PC-9 (cell line): ENCODE measurements at regions not wholly inside any gene's neighbourhood (a gene's known extent, or its start where the extent isn't known, plus 50 kb on each side); places are given as distances from the start of the nearest gene placed in this dataset.

ENCODE experiments used
- EZH2 ChIP-seq: fragments of 200-600 bp; sonication (generic); IDR thresholded peaks from 2 replicates; pipeline ENCODE4 v1.8.0; 2017; ENCODE audit warnings: antibody characterized with exemption, low read depth
- TF ChIP-seq, protein P1 (sequence below): fragments of 200-600 bp; sonication (generic); conservative IDR thresholded peaks from 2 replicates; pipeline ENCODE4 v1.6.1; 2017; ENCODE audit warnings: mixed run types, antibody characterized with exemption, mild to moderate bottlenecking, moderate library complexity

DNA sequence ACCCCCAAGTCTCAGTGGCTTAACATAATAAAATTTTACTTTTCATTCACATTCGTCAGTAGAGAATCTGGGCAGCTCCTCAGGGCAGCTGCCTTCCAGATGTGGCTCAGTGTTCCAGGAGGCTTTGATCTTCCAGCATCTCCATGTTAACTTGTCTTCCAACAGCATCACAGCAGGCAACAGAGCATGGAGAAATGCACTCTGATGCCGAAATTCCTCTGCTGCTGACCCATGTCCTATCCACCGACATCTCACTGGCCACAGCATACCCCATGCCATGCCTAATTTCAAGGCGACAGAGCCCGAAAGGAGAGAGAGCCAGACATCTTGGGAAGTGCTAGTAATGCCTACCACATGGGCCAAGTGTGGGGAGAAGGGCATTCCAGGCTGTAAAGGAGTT, 64.9 kb upstream of the MEDAG start:
- TF ChIP-seq, protein P1, sequence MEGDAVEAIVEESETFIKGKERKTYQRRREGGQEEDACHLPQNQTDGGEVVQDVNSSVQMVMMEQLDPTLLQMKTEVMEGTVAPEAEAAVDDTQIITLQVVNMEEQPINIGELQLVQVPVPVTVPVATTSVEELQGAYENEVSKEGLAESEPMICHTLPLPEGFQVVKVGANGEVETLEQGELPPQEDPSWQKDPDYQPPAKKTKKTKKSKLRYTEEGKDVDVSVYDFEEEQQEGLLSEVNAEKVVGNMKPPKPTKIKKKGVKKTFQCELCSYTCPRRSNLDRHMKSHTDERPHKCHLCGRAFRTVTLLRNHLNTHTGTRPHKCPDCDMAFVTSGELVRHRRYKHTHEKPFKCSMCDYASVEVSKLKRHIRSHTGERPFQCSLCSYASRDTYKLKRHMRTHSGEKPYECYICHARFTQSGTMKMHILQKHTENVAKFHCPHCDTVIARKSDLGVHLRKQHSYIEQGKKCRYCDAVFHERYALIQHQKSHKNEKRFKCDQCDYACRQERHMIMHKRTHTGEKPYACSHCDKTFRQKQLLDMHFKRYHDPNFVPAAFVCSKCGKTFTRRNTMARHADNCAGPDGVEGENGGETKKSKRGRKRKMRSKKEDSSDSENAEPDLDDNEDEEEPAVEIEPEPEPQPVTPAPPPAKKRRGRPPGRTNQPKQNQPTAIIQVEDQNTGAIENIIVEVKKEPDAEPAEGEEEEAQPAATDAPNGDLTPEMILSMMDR: no peak
- TF ChIP-seq EZH2: no peak
